HCT116 (cell line): ENCODE measurements at regions not wholly inside any gene's neighbourhood (a gene's known extent, or its start where the extent isn't known, plus 50 kb on each side); places are given as distances from the start of the nearest gene placed in this dataset.

Source experiments
- ATAC-seq: fragments of 200-7000 bp; cut with Tn5 transposase; 2 replicates; pipeline ENCODE4 v1.9.1; 2020; ENCODE audit warnings: mild to moderate bottlenecking, moderate library complexity
- BruUV-seq: library from RNA; stranded (reverse); fragments of 400-500 nt; replicated peaks from 2 replicates; lab custom pipeline; 2021; lab: Mats Ljungman, UMichigan
- CTCF ChIA-PET: fragments of 300-600 bp; sonication (Branson Sonifier 250); formaldehyde crosslinking; loops from one replicate; lab custom pipeline; 2021; ENCODE audit warnings: antibody characterized with exemption; lab: Charles Lee
- POLR2A ChIA-PET: fragments of 300-600, 350-600 bp; sonication (Branson Sonifier 250); formaldehyde crosslinking; loops from one replicate; lab custom pipeline; 2021; ENCODE audit warnings: antibody characterized with exemption; lab: Charles Lee
- RAD21 ChIA-PET, 2 experiments: fragments of 300-600 bp; sonication (Branson Sonifier 250); formaldehyde crosslinking; loops; one replicate each; lab custom pipeline; 2023; ENCODE audit warnings: low total read pairs in 2 of 2; ENCODE audit not compliant: uncharacterized antibody in 2 of 2, unreplicated experiment in 2 of 2, low non-redundant PET in 1 of 2; lab: Charles Lee
- DNase-seq: peaks from one replicate; pipeline ENCODE4 v3.0.0-alpha.2; 2010; ENCODE audit warnings: low read depth, low spot score
- H2AFZ ChIP-seq: fragments of 200-600 bp; shearing (Covaris generic), sonication (generic); 2 replicates; pipeline ENCODE4 v1.6.1; 2017; ENCODE audit warnings: low read depth, mixed run types, mixed read lengths, antibody characterized with exemption, low read length; ENCODE audit not compliant: poor library complexity, severe bottlenecking
- H3K27ac ChIP-seq: 2 replicates; pipeline ENCODE4 v1.5.1; 2012; ENCODE audit warnings: low read depth, low read length
- H3K27me3 ChIP-seq: fragments of 200-600 bp; sonication (generic); 2 replicates; pipeline ENCODE4 v1.6.1; 2016; ENCODE audit warnings: mixed run types, low read length, mixed read lengths; ENCODE audit not compliant: insufficient read depth
- H3K36me3 ChIP-seq, 2 experiments: fragments of 200-500 bp in 1 of 2; fragments of 200-600 bp in 1 of 2; sonication (Bioruptor generic) in 1 of 2; sonication (generic) in 1 of 2; 2 replicates each; pipeline versions ENCODE4 v1.5.1 to v1.6.1; 2014 to 2016; ENCODE audit warnings: low read length in 2 of 2, inconsistent platforms in 1 of 2, mixed read lengths in 1 of 2, mixed run types in 1 of 2; ENCODE audit not compliant: insufficient read depth in 2 of 2, control insufficient read depth in 1 of 2
- H3K4me1 ChIP-seq, 2 experiments: fragments of 200-600 bp in 1 of 2; sonication (generic) in 1 of 2; 2 replicates each; pipeline versions ENCODE4 v1.5.1 to v1.6.1; 2012 to 2017; ENCODE audit warnings: low read length in 2 of 2, inconsistent platforms in 1 of 2, mild to moderate bottlenecking in 1 of 2, mixed read lengths in 1 of 2, mixed run types in 1 of 2, moderate library complexity in 1 of 2; ENCODE audit not compliant: insufficient read depth in 2 of 2, control insufficient read depth in 1 of 2
- H3K4me2 ChIP-seq: fragments of 200-600 bp; sonication (generic); 2 replicates; pipeline ENCODE4 v1.6.1; 2017; ENCODE audit warnings: mixed run types, low read length, mixed read lengths
- H3K4me3 ChIP-seq, 2 experiments: fragments of 200-600 bp in 1 of 2; sonication (generic) in 1 of 2; replicated peaks in 1 of 2; 2 replicates each; pipeline ENCODE4 v1.5.1; 2011 to 2016; ENCODE audit warnings: low read length in 2 of 2, control low read depth in 1 of 2, low read depth in 1 of 2, mild to moderate bottlenecking in 1 of 2, mixed read lengths in 1 of 2, mixed run types in 1 of 2
- H3K79me2 ChIP-seq: fragments of 200-600 bp; sonication (generic); 2 replicates; pipeline ENCODE4 v1.6.1; 2017; ENCODE audit warnings: mild to moderate bottlenecking, mixed run types, low read length, moderate library complexity, mixed read lengths; ENCODE audit not compliant: insufficient read depth
- H3K9ac ChIP-seq: fragments of 200-600 bp; sonication (generic); 2 replicates; pipeline ENCODE4 v1.6.1; 2016; ENCODE audit warnings: low read length, mixed read lengths
- H3K9me2 ChIP-seq: fragments of 200-600 bp; sonication (generic), shearing (Covaris generic); 2 replicates; pipeline ENCODE4 v1.6.1; 2017; ENCODE audit warnings: mixed run types, mild to moderate bottlenecking, moderate library complexity; ENCODE audit not compliant: insufficient read depth
- H3K9me3 ChIP-seq, 2 experiments: fragments of 200-500 bp in 1 of 2; fragments of 200-600 bp in 1 of 2; sonication (Bioruptor generic) in 1 of 2; sonication (generic) in 1 of 2; 2 replicates each; pipeline ENCODE4 v1.6.1; 2014 to 2017; ENCODE audit warnings: low read length in 2 of 2, mixed read lengths in 2 of 2, inconsistent platforms in 1 of 2, low read depth in 1 of 2, mild to moderate bottlenecking in 1 of 2, mixed run types in 1 of 2, moderate library complexity in 1 of 2; ENCODE audit not compliant: control insufficient read depth in 1 of 2, insufficient read depth in 1 of 2
- H4K20me1 ChIP-seq: fragments of 200-600 bp; sonication (generic), shearing (Covaris generic); 2 replicates; pipeline ENCODE4 v1.6.1; 2017; ENCODE audit warnings: mixed run types, mild to moderate bottlenecking, moderate library complexity; ENCODE audit not compliant: insufficient read depth
- CTCF ChIP-seq, 3 experiments: fragments of 200-600 bp in 1 of 3; sonication (generic) in 1 of 3; IDR thresholded peaks in 2 of 3; conservative IDR thresholded peaks in 1 of 3; 2 replicates each; pipeline ENCODE4 v1.5.1; 2012 to 2017; ENCODE audit warnings: low read depth in 2 of 3, low read length in 2 of 3, antibody characterized with exemption in 1 of 3, borderline replicate concordance in 1 of 3, control low read depth in 1 of 3, mild to moderate bottlenecking in 1 of 3, mixed read lengths in 1 of 3, mixed run types in 1 of 3, moderate library complexity in 1 of 3; ENCODE audit not compliant: insufficient read depth in 1 of 3
- EGR1 ChIP-seq: IDR thresholded peaks from 2 replicates; pipeline ENCODE4 v1.6.1; 2012; ENCODE audit warnings: low read depth
- ELF1 ChIP-seq: IDR thresholded peaks from 2 replicates; pipeline ENCODE4 v1.6.1; 2012; ENCODE audit warnings: low read depth, borderline replicate concordance
- POLR2A ChIP-seq: IDR thresholded peaks from 2 replicates; pipeline ENCODE4 v1.7.0; 2011; ENCODE audit warnings: borderline replicate concordance; ENCODE audit not compliant: insufficient read depth, insufficient read length; ENCODE audit errors: extremely low read depth
- RAD21 ChIP-seq: IDR thresholded peaks from 2 replicates; pipeline ENCODE4 v1.6.1; 2012; ENCODE audit warnings: low read depth, mild to moderate bottlenecking
- REST ChIP-seq: IDR thresholded peaks from 2 replicates; pipeline ENCODE4 v1.6.1; 2012; ENCODE audit warnings: low read depth
- SIN3A ChIP-seq: IDR thresholded peaks from 2 replicates; pipeline ENCODE4 v1.6.1; 2012; ENCODE audit warnings: low read depth
- SP1 ChIP-seq: IDR thresholded peaks from 2 replicates; pipeline ENCODE4 v1.6.1; 2012; ENCODE audit warnings: low read depth
- TCF7L2 ChIP-seq: IDR thresholded peaks from 2 replicates; pipeline ENCODE4 v1.7.0; 2011; ENCODE audit warnings: borderline replicate concordance, inconsistent platforms; ENCODE audit not compliant: insufficient read depth, insufficient read length; ENCODE audit errors: extremely low read depth
- ZBTB33 ChIP-seq: IDR thresholded peaks from 2 replicates; pipeline ENCODE4 v1.6.1; 2011; ENCODE audit warnings: mild to moderate bottlenecking, low read length, moderate library complexity; ENCODE audit not compliant: insufficient replicate concordance; ENCODE audit errors: extremely low read depth
- intact Hi-C: fragments of 100-400 bp; cut with micrococcal nuclease; formaldehyde crosslinking; loops from 2 replicates; pipeline ENCODE4 v1.10.0; 2022

DNA sequence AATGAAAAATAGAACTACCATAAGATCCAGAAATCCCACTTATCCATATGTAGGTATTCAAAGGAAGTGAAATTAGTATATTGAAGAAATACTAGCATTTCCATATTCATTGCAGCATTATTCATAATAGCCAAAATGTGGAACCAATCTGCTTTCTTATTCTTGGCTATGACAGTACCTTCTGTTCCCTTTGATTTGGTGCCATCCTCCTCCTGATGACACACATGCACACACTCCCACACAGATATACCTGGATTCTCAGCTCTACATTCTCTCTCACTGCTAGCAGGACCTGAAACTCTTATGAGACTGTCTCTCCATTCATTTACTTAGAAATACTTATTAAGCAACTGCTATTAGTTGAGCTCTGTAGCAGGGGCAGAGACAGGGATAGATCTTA is 582.6 kb upstream of the TENM4 start:
- ChIA-PET POLR2A (no interaction called here), RAD21 (no interaction called here), CTCF (no interaction called here)
- intact Hi-C loops = no loop called here
- Histone ChIP-seq H3K36me3 (no peaks in the 10 kb centered on the region), H3K9me2 (no peaks in the 10 kb centered on the region), H3K27me3 (no peaks in the 10 kb centered on the region), H2AFZ (no peak overlapping the region), H3K4me2 (no peak overlapping the region), H3K27ac (no peak overlapping the region), H3K9ac (no peak overlapping the region), H4K20me1 (no peaks in the 10 kb centered on the region), H3K9me3 (peaks cover 3 to 34% of the 10 kb centered on the region in 2 experiments; a peak in 2 of 4 replicates), H3K4me1 (no peaks in the 10 kb centered on the region), H3K79me2 (no peaks in the 10 kb centered on the region), H3K4me3 (no peak overlapping the region)
- DNase-seq = no peak
- TF ChIP-seq EGR1 (no peak), POLR2A (no peak), ELF1 (no peak), RAD21 (no peak), SP1 (no peak)
- no peak for ATAC-seq
- BruUV-seq = no TSS peak

DNA sequence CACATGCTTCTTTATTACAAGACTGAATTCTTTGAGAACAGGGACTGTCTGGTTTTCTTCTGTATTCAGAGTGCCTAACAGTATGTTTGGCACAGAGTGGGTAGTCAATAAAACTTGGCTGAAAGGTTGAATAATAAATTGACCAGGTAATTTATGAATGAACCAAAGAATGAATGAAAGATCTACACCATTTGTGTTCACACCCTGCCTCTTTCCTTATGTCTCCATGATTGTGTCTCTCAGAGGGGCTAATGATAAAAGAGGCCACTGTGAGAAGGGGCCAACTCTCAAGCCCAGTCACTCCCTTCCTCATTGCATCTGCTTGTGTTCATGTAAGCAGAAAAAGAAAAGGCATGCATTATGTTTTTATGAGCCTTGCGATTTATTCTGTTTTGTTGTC is 569.7 kb upstream of the TENM4 start:
- DNase-seq (no peak), ATAC-seq (no peak)
- no peak overlapping the region for H3K4me2 ChIP-seq
- no peak overlapping the region for H2AFZ ChIP-seq
- ChIA-PET POLR2A (no interaction called here), CTCF (no interaction called here), RAD21 (no interaction called here)
- peaks cover 0 to 13% of the 10 kb centered on the region in 2 experiments; a peak in 2 of 4 replicates for H3K9me3 ChIP-seq
- no peak overlapping the region for H3K9ac ChIP-seq
- no peaks in the 10 kb centered on the region for H4K20me1 ChIP-seq
- no peaks in the 10 kb centered on the region for H3K4me1 ChIP-seq
- H3K36me3 ChIP-seq = no peaks in the 10 kb centered on the region
- H3K27me3 ChIP-seq = no peaks in the 10 kb centered on the region
- no TSS peak for BruUV-seq
- H3K79me2 ChIP-seq = no peaks in the 10 kb centered on the region
- no peaks in the 10 kb centered on the region for H3K9me2 ChIP-seq
- intact Hi-C loops = no loop called here
- H3K4me3 ChIP-seq = no peak overlapping the region
- no peak overlapping the region for H3K27ac ChIP-seq
- no peak for TF ChIP-seq ZBTB33
- no peak for TF ChIP-seq SIN3A
- TF ChIP-seq TCF7L2 = no peak
- TF ChIP-seq REST = no peak
- TF ChIP-seq CTCF (IDR thresholded peaks at IDR 0.05 in 2 of 3, conservative IDR thresholded peaks at IDR 0.05 in 1 of 3; ENCODE audit: borderline replicate concordance in 1 of 3, insufficient read depth in 1 of 3, low read depth in 2 of 3, low read length in 2 of 3) = no peak
